Right lobe of liver (tissue), 4 donors: ENCODE measurements at regions not wholly inside any gene's neighbourhood (a gene's known extent, or its start where the extent isn't known, plus 50 kb on each side); places are given as distances from the start of the nearest gene placed in this dataset.

Experiments used
- CTCF ChIP-seq, 4 donors: fragments of 200-600 bp in 3 of 4; fragments of 450-650 bp in 1 of 4; IDR thresholded peaks; one replicate each; pipeline versions ENCODE4 v1.5.1 to v1.8.0; 2016 to 2022; ENCODE audit warnings: antibody characterized with exemption in 4 of 4, mild to moderate bottlenecking in 2 of 4
- POLR2A ChIP-seq: fragments of 450-650 bp; IDR thresholded peaks from one replicate; pipeline ENCODE4 v1.6.1; 2017; ENCODE audit warnings: antibody characterized with exemption, mild to moderate bottlenecking
- donor health status: DM: no; HTN: no; CAD: no.
- donor health status: DM: no; HTN: no; CAD: no.
- donor health status: DM: no; HTN: yes; CAD: no.

DNA sequence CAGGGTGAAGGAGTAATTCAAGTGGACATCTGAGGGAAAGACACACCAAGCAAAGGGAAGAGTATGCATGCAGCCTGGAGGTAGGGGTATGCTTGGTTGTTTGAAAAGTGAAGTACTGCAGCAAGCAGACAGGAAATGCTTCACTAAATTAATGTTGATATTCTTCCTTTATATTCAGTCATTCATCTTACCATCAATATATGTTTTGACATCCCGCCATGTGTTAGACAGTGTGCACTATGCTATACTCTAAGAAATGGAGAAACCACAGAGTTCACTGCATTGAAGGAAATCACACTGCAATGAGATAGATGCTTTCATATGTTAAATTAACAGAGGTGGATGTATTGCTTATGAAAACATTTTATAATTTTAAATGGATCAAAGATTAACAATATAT lies 82.9 kb downstream of the HSPA13 start:
- no peak for TF ChIP-seq POLR2A
- TF ChIP-seq CTCF (IDR thresholded peaks at IDR 0.05): no peak
